ENCODE measurements at regions not wholly inside any gene's neighbourhood (a gene's known extent, or its start where the extent isn't known, plus 50 kb on each side); places are given as distances from the start of the nearest gene placed in this dataset.

GRCh38 chr4:10201381-10202223 is 85.0 kb upstream of the WDR1 start:
- Histone ChIP-seq H4K20me1 (ENCODE audit: control insufficient read depth, insufficient read depth, insufficient read length) (no peaks in the 10 kb centered on the region), H4K91ac (ENCODE audit: insufficient read length, low read depth, low read length) (no peak overlapping the region), H3K14ac (ENCODE audit: insufficient read depth, low read length) (no peak overlapping the region), H3K9me3 (ENCODE audit: control insufficient read depth, low read depth, low read length) (no peaks in the 10 kb centered on the region), H2BK5ac (ENCODE audit: insufficient read length, low read length) (no peak overlapping the region), H4K8ac (replicated peaks; ENCODE audit: insufficient read length, low read depth, low read length) (no peak overlapping the region), H3K27me3 (ENCODE audit: insufficient read depth, low read length) (no peaks in the 10 kb centered on the region), H2BK20ac (ENCODE audit: low read depth, low read length, poor library complexity, severe bottlenecking) (no peak overlapping the region), H3T11ph (ENCODE audit: low read length) (no peak overlapping the region), H2BK12ac (ENCODE audit: insufficient read length, low read depth, low read length) (no peak overlapping the region), H3K4me2 (ENCODE audit: insufficient read depth, insufficient read length, low read length) (no peak overlapping the region), H2AK5ac (ENCODE audit: insufficient read length, low read length) (no peak overlapping the region), H3K27ac (ENCODE audit: insufficient read length, low read depth, low read length) (no peak overlapping the region), H3K56ac (ENCODE audit: insufficient read length, low read depth, low read length) (no peak overlapping the region), H3K79me1 (ENCODE audit: insufficient read depth, low read depth, low read length, poor library complexity, severe bottlenecking) (no peaks in the 10 kb centered on the region), H3K4me1 (ENCODE audit: insufficient read depth, low read length) (no peaks in the 10 kb centered on the region), H3K23me2 (ENCODE audit: insufficient read length, low read depth, low read length, poor library complexity, severe bottlenecking) (no peaks in the 10 kb centered on the region), H4K5ac (ENCODE audit: insufficient read length, low read depth, low read length) (no peak overlapping the region), H3K23ac (ENCODE audit: insufficient read length, low read depth, low read length) (no peak overlapping the region), H3K18ac (ENCODE audit: insufficient read length, low read depth, low read length) (no peak overlapping the region), H2BK120ac (ENCODE audit: low read depth, low read length, poor library complexity, severe bottlenecking) (no peak overlapping the region), H3K9ac (ENCODE audit: extremely low read depth, insufficient read length, low read length) (no peak overlapping the region), H2AFZ (ENCODE audit: low read length) (no peak overlapping the region), H3K4ac (ENCODE audit: low read depth, low read length) (no peak overlapping the region), H3K79me2 (ENCODE audit: insufficient read depth, low read length) (no peaks in the 10 kb centered on the region), H2BK15ac (ENCODE audit: low read depth, low read length) (no peak overlapping the region)
- no peak overlapping the region for H3K4me3 Mint-ChIP-seq
- WGBS (ENCODE audit: extremely low coverage, insufficient read length, low lambda C conversion rate) = no CpG with 5 or more reads among the region's 4 CpGs
- no peak for DNase-seq
- H3K36me3 Mint-ChIP-seq (ENCODE audit: insufficient read depth in 1 of 3, low read depth in 3 of 3) = no peaks in the 10 kb centered on the region
- peaks cover 12% of the 10 kb centered on the region for H3K27me3 Mint-ChIP-seq (ENCODE audit: low read depth)
- peaks cover 0 to 2% of the 10 kb centered on the region in 2 experiments; a peak in 1 of 5 replicates for H3K9me3 Mint-ChIP-seq
- no peak overlapping the region for H3K27ac Mint-ChIP-seq
- H3K4me1 Mint-ChIP-seq = peaks cover 0 to 2% of the 10 kb centered on the region in 2 experiments; a peak in 2 of 4 replicates
- no peak for TF ChIP-seq CTCF (conservative IDR thresholded peaks at IDR 0.05)
